ENCODE measurements at regions not wholly inside any gene's neighbourhood (a gene's known extent, or its start where the extent isn't known, plus 50 kb on each side); places are given as distances from the start of the nearest gene placed in this dataset.

DNA sequence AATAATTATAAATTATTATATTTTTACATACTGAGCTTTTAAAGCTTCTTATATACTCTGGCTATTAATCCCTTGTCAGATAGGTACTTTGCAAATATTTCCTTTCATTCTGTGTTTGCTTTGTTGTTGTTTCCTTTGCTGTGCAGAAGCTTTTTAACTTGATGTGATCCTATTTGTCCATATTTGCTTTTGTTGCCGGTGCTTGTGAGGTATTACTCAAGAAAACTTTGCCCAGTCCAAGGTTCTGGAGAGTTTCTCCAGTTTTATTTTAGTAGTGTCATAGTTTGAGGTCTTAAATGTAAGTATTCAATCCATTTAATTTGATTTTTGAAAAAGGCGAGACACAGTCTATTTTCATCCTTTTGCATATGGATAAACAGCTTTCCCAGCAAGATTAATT, 1319.9 kb upstream of the PRR20A start:
- no peak overlapping the region for H3K4me3 ChIP-seq
- no peaks in the 10 kb centered on the region for H3K36me3 ChIP-seq
- intact Hi-C loops (cut with DNase I), result no loop called here
- 79 to 88% (median 83%) methylated on average over 2 of the region's 2 CpGs for WGBS, 4 donors
- no peak overlapping the region for H3K27ac ChIP-seq
- H3K27me3 ChIP-seq, result no peaks in the 10 kb centered on the region
- H3K4me1 ChIP-seq, result no peaks in the 10 kb centered on the region
- ATAC-seq, result no peak
- DNase-seq, result no peak
- no peak for TF ChIP-seq POLR2A (IDR thresholded peaks at IDR 0.05)
- TF ChIP-seq, protein P1, sequence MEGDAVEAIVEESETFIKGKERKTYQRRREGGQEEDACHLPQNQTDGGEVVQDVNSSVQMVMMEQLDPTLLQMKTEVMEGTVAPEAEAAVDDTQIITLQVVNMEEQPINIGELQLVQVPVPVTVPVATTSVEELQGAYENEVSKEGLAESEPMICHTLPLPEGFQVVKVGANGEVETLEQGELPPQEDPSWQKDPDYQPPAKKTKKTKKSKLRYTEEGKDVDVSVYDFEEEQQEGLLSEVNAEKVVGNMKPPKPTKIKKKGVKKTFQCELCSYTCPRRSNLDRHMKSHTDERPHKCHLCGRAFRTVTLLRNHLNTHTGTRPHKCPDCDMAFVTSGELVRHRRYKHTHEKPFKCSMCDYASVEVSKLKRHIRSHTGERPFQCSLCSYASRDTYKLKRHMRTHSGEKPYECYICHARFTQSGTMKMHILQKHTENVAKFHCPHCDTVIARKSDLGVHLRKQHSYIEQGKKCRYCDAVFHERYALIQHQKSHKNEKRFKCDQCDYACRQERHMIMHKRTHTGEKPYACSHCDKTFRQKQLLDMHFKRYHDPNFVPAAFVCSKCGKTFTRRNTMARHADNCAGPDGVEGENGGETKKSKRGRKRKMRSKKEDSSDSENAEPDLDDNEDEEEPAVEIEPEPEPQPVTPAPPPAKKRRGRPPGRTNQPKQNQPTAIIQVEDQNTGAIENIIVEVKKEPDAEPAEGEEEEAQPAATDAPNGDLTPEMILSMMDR (IDR thresholded peaks at IDR 0.05), result no peak
- peaks cover 0 to 4% (median 0%) of the 10 kb centered on the region in 12 donors for H3K9me3 ChIP-seq

DNA sequence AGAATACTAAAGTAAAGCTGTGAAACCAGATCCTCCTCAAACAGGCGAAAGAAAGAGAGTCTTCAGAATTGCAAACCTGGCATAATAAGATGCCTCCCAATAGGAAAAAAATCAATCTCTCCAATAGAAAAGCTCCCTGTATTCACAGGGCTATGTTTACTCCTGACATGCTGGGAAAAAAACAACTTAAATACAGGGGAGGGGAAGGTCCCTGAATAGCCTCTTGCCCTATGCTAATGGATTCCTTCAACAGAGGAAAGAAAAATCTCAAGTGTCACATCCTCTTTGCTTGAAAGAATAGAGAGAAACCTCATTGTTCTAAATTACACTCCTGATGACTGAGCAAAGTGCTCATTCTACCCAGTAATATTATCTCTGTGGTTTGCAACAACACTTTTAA, 1271.1 kb upstream of the PRR20A start:
- no peaks in the 10 kb centered on the region for H3K36me3 ChIP-seq
- no peak overlapping the region for H3K27ac ChIP-seq
- H3K27me3 ChIP-seq, result no peaks in the 10 kb centered on the region
- TF ChIP-seq POLR2A (IDR thresholded peaks at IDR 0.05), result no peak
- TF ChIP-seq, protein P1 (IDR thresholded peaks at IDR 0.05), result no peak
- WGBS, 4 donors, result 44 to 64% (median 58%) methylated on average over 1 of the region's 1 CpG
- ATAC-seq, result no peak
- DNase-seq, result no peak
- H3K9me3 ChIP-seq, result peaks cover 0 to 32% (median 1%) of the 10 kb centered on the region in 12 donors
- intact Hi-C loops (cut with DNase I), result no loop called here
- no peaks in the 10 kb centered on the region for H3K4me1 ChIP-seq
- H3K4me3 ChIP-seq, result no peak overlapping the region

DNA sequence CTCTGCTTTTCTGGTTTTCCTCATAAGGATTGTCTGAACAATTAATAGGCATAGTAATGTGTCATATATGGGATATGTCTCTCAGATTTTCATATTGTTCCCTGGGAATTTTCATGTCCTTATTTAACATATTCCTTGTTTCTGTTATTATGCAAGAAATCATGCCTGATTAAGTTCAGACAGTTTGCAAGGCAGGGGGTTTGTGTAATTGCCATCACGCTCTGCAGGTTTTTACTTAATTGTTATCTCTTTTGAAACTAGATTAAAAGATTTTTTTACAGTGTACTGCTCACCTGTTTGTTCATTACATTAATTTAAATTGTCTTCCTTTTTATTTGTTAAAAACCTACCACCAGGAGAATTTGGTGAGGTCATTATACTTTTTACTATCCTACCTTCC, 1253.2 kb upstream of the PRR20A start:
- Histone ChIP-seq H3K36me3 (no peaks in the 10 kb centered on the region), H3K27ac (no peak overlapping the region), H3K4me1 (no peaks in the 10 kb centered on the region), H3K9me3 (peaks cover 0 to 7% (median 0%) of the 10 kb centered on the region in 12 donors), H3K4me3 (no peak overlapping the region), H3K27me3 (no peaks in the 10 kb centered on the region)
- DNase-seq (no peak), ATAC-seq (no peak)
- TF ChIP-seq POLR2A (IDR thresholded peaks at IDR 0.05), result no peak
- TF ChIP-seq, protein P1 (IDR thresholded peaks at IDR 0.05), result no peak
- WGBS, 4 donors, result 76 to 86% (median 81%) methylated on average over 1 of the region's 1 CpG
- intact Hi-C loops (cut with DNase I), result no loop called here

- TF ChIP-seq POLR2A (IDR thresholded peaks at IDR 0.05), result no peak
- TF ChIP-seq, protein P1 (IDR thresholded peaks at IDR 0.05), result no peak
- Histone ChIP-seq H3K9me3 (no peaks in the 10 kb centered on the region), H3K4me1 (no peaks in the 10 kb centered on the region), H3K27me3 (no peaks in the 10 kb centered on the region), H3K36me3 (no peaks in the 10 kb centered on the region), H3K27ac (no peak overlapping the region), H3K4me3 (no peak overlapping the region)
- ATAC-seq (no peak), DNase-seq (no peak)
- intact Hi-C loops (cut with DNase I), result no loop called here
- WGBS, 4 donors, result 49 to 62% (median 55%) methylated on average over 3 of the region's 3 CpGs
Observed at GRCh38 chr13:55893540-55893939, 1247.2 kb upstream of the PRR20A start.

Measured in heart left ventricle (tissue), 16 donors.